ENCODE measurements at regions not wholly inside any gene's neighbourhood (a gene's known extent, or its start where the extent isn't known, plus 50 kb on each side); places are given as distances from the start of the nearest gene placed in this dataset.
"Not testable (repeated sequence)": the region's sequence is repeated elsewhere in the genome, so short reads cannot be mapped to it uniquely, and the experiment has no call there.

- not testable (repeated sequence) for DNase-seq
Measured at GRCh38 chr13:21263909-21264308, 87.5 kb downstream of the MRPL57 start.

GRCh38 chr13:21268485-21268884 is 92.0 kb downstream of the MRPL57 start:
- not testable (repeated sequence) for DNase-seq

GRCh38 chr13:21272439-21272838 is 96.0 kb downstream of the MRPL57 start:
- not testable (repeated sequence) for DNase-seq

GRCh38 chr13:21274457-21274856 is 98.0 kb downstream of the MRPL57 start:
- not testable (repeated sequence) for DNase-seq

GRCh38 chr13:21282065-21282464 is 105.6 kb downstream of the MRPL57 start:
- DNase-seq = no peak

- no peak for DNase-seq
Measured at GRCh38 chr13:21287331-21287907, 111.0 kb downstream of the MRPL57 start.

GRCh38 chr13:21289475-21289874 is 113.0 kb downstream of the MRPL57 start:
- DNase-seq = no peak

GRCh38 chr13:21290442-21291002 is 114.1 kb downstream of the MRPL57 start:
- not testable (repeated sequence) for DNase-seq

- DNase-seq = no peak
Measured at GRCh38 chr13:21291840-21292239, 115.4 kb downstream of the MRPL57 start.

GRCh38 chr13:21296991-21297390 is 120.5 kb downstream of the MRPL57 start:
- not testable (repeated sequence) for DNase-seq

GRCh38 chr13:21297447-21297846 is 121.0 kb downstream of the MRPL57 start:
- no peak for DNase-seq

GRCh38 chr13:21297914-21298831 is 121.7 kb downstream of the MRPL57 start:
- peak; percentile 87 for DNase-seq

GRCh38 chr13:21304256-21304655 is 127.8 kb downstream of the MRPL57 start:
- no peak for DNase-seq

GRCh38 chr13:21306300-21307073 is 130.0 kb downstream of the MRPL57 start:
- not testable (repeated sequence) for DNase-seq

- not testable (repeated sequence) for DNase-seq
Measured at GRCh38 chr13:21307158-21307557, 130.7 kb downstream of the MRPL57 start.

- no peak for DNase-seq
Measured at GRCh38 chr13:21308906-21309305, 132.4 kb downstream of the MRPL57 start.

GRCh38 chr13:21309542-21310172 is 133.2 kb downstream of the MRPL57 start:
- DNase-seq = no peak

GRCh38 chr13:21310220-21310619 is 133.8 kb downstream of the MRPL57 start:
- no peak for DNase-seq

- not testable (repeated sequence) for DNase-seq
Measured at GRCh38 chr13:21314976-21315375, 138.5 kb downstream of the MRPL57 start.

GRCh38 chr13:21316376-21316775 is 139.9 kb downstream of the MRPL57 start:
- DNase-seq = no peak

- no peak for DNase-seq
Measured at GRCh38 chr13:21318891-21319532, 140.1 kb downstream of the ZDHHC20 start.

Data from NCI-H1048 (cell line).